ENCODE measurements at regions not wholly inside any gene's neighbourhood (a gene's known extent, or its start where the extent isn't known, plus 50 kb on each side); places are given as distances from the start of the nearest gene placed in this dataset.

DNA sequence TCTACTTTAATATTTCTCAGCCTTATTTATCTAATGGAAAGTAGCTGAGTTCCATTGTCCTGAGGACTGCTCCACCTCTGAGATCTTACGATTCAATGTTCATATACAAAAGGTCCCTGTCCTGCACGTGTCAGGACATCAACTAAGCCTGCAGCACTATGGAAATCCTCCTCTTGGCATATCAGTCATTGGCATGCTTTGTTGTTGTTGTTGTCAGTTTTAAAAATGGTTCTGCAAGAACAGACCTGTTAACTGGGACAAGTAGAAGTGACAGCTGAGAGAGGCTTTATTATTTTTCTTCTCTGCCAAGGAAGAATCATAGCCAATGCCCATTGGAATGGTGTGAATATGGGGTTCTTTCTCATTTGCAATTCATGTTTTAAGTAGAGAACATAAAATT, 450.1 kb upstream of the PKDCC start:
- H3K4me1 Mint-ChIP-seq (ENCODE audit: low read depth): no peaks in the 10 kb centered on the region
- intact Hi-C loops (cut with micrococcal nuclease): no loop called here

DNA sequence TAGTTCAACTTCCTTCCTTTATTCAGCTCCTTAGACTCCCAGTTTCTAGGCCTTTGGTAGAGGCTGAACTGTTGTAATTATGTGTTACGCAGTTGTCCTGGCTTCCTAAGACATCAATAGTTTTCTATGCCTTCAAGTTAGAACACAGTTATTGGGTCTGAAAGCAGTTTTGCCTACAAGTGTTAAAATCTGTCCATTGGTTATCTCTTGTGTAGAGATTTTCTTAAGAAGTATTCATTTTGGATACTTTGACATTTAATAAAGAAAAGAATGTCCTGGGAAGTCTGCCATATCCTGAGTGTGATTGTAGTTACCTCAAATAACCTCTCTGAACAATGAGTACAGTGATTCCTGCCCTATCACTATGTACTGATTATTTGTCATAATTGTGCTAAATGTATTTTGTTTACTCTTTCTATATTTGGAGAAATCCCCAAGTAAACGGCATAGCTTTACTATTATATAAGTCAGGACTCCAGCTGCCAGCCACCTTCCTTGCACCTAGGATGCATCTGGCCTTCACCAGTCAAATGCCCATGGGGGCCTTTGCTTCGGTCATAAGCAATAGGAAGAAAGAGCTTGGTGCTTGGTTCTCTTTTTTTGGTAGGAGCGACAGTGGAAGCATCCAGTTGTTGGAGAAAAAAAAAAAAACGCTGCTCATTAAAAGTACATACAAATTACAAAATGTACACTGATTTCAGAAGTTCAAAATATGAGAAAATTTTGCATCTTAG, 449.5 kb upstream of the PKDCC start:
- H3K27me3 Mint-ChIP-seq: no peaks in the 10 kb centered on the region
- no peaks in the 10 kb centered on the region for H3K4me1 Mint-ChIP-seq (ENCODE audit: low read depth)
- H3K4me3 Mint-ChIP-seq: no peak overlapping the region
- H3K9me3 Mint-ChIP-seq: no peaks in the 10 kb centered on the region
- no peak overlapping the region for H3K27ac Mint-ChIP-seq
- H3K36me3 Mint-ChIP-seq (ENCODE audit: low read depth): no peaks in the 10 kb centered on the region
- intact Hi-C loops (cut with micrococcal nuclease): no loop called here

More for the DNA sequence above, 450.1 kb upstream of the PKDCC start:
- H3K27me3 Mint-ChIP-seq: no peaks in the 10 kb centered on the region
- H3K27ac Mint-ChIP-seq: no peak overlapping the region
- no peaks in the 10 kb centered on the region for H3K9me3 Mint-ChIP-seq
- H3K36me3 Mint-ChIP-seq (ENCODE audit: low read depth): no peaks in the 10 kb centered on the region
- H3K4me3 Mint-ChIP-seq: no peak overlapping the region

DNA sequence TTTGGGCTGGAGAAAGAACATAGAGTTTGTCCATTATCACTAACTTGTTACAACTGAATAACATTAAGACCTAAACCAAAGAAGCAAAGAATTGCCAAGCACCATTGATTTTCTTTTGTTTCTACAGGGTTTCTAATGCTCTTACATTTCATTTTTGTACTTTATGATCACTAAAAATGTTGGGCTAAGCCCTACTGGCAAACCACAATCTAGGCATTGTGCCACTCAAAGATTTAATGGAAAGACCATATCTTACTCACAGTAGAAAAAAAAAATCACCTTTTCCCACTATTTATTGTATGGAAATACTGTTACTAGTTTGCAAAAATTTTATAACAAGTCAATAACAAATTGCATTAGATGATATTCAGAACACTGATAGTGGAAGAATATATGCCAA, 447.4 kb upstream of the PKDCC start:
- no peak overlapping the region for H3K27ac Mint-ChIP-seq
- H3K9me3 Mint-ChIP-seq: no peaks in the 10 kb centered on the region
- no peaks in the 10 kb centered on the region for H3K27me3 Mint-ChIP-seq
- no peaks in the 10 kb centered on the region for H3K36me3 Mint-ChIP-seq (ENCODE audit: low read depth)
- H3K4me1 Mint-ChIP-seq (ENCODE audit: low read depth): no peaks in the 10 kb centered on the region
- no peak overlapping the region for H3K4me3 Mint-ChIP-seq
- intact Hi-C loops (cut with micrococcal nuclease): no loop called here

DNA sequence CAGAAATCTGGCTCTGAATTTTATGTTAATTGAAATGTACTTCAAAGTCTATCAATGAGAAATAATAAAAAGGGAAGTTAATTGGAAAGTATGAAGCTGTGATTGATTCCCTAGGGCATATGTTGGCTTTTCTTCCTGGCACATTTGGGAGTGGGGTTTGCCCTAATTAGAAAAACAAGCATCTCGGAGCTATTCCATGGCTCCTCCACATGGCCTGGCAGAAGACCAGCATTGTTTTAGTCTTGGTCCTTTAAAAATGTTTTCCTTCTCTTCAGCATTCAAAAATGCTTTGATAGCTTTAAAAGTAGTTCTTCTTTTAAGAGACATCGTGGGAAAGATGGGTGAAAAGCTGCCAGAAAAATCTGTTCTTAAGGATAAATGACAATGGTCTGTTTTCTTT, 445.5 kb upstream of the PKDCC start:
- Mint-ChIP-seq H3K27me3 (no peaks in the 10 kb centered on the region), H3K36me3 (ENCODE audit: low read depth) (no peaks in the 10 kb centered on the region), H3K4me1 (ENCODE audit: low read depth) (no peaks in the 10 kb centered on the region), H3K4me3 (no peak overlapping the region), H3K27ac (no peak overlapping the region), H3K9me3 (no peaks in the 10 kb centered on the region)
- intact Hi-C loops (cut with micrococcal nuclease): no loop called here

DNA sequence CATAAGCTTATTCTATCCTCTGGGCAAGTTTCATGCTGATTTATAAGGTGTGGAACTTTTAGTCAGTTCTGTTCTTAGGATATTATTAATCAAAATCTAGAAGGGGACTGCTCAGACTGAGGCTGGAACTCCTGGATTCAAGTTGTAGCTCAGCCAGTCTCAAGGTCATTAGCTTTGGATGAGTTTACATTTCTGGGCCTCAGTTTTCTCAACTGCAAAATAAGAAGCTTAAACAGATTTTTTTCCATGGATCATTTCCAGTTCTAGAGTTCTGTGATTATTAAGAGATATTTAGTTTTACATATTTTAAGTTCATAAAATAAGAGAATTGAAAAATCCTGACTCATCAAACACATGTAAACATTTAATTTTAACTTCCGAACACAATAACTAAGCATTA, 442.5 kb upstream of the PKDCC start:
- no peaks in the 10 kb centered on the region for H3K4me1 Mint-ChIP-seq (ENCODE audit: low read depth)
- intact Hi-C loops (cut with micrococcal nuclease): no loop called here
- H3K27me3 Mint-ChIP-seq: no peaks in the 10 kb centered on the region
- H3K36me3 Mint-ChIP-seq (ENCODE audit: low read depth): no peaks in the 10 kb centered on the region
- H3K4me3 Mint-ChIP-seq: no peak overlapping the region
- H3K27ac Mint-ChIP-seq: no peak overlapping the region
- H3K9me3 Mint-ChIP-seq: no peaks in the 10 kb centered on the region

DNA sequence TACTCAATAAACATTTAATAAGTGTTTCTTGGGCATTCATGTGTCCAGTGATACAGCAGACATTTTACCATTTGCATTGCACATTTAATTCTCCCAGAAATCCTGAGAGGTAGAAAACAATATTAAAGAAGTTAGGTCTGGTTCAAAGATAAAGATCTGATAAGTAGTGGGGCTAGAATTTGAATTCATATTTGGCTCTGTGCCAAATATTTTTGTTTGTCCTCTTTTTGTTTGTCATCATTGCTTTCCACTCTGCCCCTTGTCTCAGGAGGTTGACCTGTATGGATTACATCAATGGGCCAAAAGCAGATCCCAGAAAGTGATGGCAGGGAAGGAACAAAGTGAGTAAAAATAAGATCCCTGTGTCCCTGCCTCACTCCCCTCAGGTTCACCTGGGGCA, 441.9 kb upstream of the PKDCC start:
- intact Hi-C loops (cut with micrococcal nuclease): no loop called here
- no peaks in the 10 kb centered on the region for H3K27me3 Mint-ChIP-seq
- H3K9me3 Mint-ChIP-seq: no peaks in the 10 kb centered on the region
- H3K36me3 Mint-ChIP-seq (ENCODE audit: low read depth): no peaks in the 10 kb centered on the region
- H3K4me1 Mint-ChIP-seq (ENCODE audit: low read depth): no peaks in the 10 kb centered on the region
- H3K27ac Mint-ChIP-seq: no peak overlapping the region
- H3K4me3 Mint-ChIP-seq: no peak overlapping the region

DNA sequence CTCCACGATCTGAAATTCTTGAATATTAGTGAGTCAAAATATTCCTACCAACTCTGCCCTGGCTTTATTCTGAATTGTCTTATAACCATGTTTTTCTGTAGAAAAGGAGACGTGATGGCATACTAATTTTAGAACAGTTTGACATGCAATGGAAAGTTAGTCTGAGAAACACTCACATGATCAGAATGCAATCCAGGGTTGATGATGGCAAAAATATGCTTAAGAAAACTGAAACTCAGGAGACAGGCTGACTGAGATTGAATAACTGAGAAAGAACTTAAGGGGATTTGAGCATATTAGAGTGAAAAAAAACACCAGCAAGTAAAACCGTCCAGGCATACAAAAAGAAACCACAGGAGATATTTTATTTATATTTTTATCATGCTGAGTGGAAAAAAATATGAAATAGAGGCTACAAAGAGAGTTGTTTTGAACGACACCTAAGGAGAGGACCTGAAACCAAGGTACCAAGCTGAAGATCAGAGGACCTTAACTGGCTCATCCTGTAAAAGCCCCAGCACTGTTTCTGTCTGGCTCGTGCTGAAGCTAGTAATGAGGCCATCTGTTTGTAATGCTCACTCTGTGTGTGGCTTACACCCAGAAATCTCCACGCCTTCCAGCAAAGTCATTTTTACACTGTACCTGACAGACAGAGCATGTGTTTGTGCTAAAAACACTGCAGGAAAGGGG, 437.2 kb upstream of the PKDCC start:
- no peaks in the 10 kb centered on the region for H3K27me3 Mint-ChIP-seq
- no peak overlapping the region for H3K4me3 Mint-ChIP-seq
- no peaks in the 10 kb centered on the region for H3K4me1 Mint-ChIP-seq (ENCODE audit: low read depth)
- H3K36me3 Mint-ChIP-seq (ENCODE audit: low read depth): no peaks in the 10 kb centered on the region
- intact Hi-C loops (cut with micrococcal nuclease): no loop called here
- H3K9me3 Mint-ChIP-seq: no peaks in the 10 kb centered on the region
- no peak overlapping the region for H3K27ac Mint-ChIP-seq

DNA sequence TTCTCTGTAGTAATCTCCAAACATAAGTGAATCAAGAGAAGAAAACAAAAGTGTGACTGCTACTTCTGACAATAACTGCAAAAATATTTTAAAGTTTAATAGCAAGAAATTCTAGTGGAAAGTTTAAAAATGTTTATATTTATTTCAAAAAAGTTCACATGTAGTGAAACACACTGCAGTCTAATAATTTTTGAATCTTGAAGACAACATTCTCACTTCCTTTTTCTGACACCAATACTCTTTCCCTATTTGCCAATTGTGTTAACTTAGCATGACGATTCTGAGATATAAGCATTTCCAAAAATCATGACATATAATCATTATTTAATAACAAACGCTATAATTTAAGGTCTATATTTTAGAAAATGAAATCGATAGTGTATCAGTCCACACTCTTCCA, 429.1 kb upstream of the PKDCC start:
- Mint-ChIP-seq H3K4me3 (no peak overlapping the region), H3K27me3 (no peaks in the 10 kb centered on the region), H3K27ac (no peak overlapping the region), H3K4me1 (ENCODE audit: low read depth) (no peaks in the 10 kb centered on the region), H3K9me3 (no peaks in the 10 kb centered on the region), H3K36me3 (ENCODE audit: low read depth) (no peaks in the 10 kb centered on the region)
- intact Hi-C loops (cut with micrococcal nuclease): no loop called here

DNA sequence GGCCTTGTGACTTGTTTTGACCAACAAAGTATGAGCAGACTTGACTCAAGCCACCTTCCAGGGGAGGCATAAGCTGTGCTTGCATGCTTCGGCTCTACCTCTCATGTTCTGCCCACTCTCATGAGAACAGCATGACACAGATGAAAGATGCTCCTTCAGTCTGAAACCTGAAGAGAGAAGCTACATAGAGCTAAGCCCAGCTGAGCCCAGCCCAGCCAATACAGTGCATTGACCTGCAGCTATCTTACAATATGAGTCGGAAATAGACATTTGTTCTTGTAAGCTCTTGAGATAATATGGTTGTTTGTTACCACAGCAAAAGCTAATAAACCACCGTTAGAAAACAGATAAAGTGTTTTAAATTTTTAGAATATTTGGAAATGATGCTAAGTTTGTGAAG, 426.7 kb upstream of the PKDCC start:
- intact Hi-C loops (cut with micrococcal nuclease): no loop called here
- no peaks in the 10 kb centered on the region for H3K9me3 Mint-ChIP-seq
- no peak overlapping the region for H3K4me3 Mint-ChIP-seq
- H3K36me3 Mint-ChIP-seq (ENCODE audit: low read depth): no peaks in the 10 kb centered on the region
- no peaks in the 10 kb centered on the region for H3K4me1 Mint-ChIP-seq (ENCODE audit: low read depth)
- no peak overlapping the region for H3K27ac Mint-ChIP-seq
- H3K27me3 Mint-ChIP-seq: no peaks in the 10 kb centered on the region

DNA sequence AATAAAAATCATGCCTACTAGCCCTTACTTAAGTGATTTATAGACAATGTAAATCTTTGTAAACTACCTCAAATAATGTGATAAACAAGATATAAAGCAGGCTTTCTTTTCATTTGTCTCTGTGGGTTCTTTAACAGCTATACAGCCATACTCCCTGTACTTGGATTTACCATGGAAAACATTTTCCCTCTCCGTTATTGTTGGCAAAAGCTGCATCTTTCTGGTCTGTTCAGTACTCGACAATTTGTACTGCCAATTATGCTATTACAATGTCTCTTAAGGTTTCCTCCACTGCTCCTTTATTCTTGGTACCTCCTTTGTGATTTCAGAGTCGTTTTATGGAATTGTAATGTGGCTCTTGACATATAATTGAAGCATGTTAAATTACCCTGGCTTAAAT, 426.3 kb upstream of the PKDCC start:
- Mint-ChIP-seq H3K9me3 (no peaks in the 10 kb centered on the region), H3K36me3 (ENCODE audit: low read depth) (no peaks in the 10 kb centered on the region), H3K4me3 (no peak overlapping the region), H3K4me1 (ENCODE audit: low read depth) (no peaks in the 10 kb centered on the region), H3K27me3 (no peaks in the 10 kb centered on the region), H3K27ac (no peak overlapping the region)
- intact Hi-C loops (cut with micrococcal nuclease): no loop called here

DNA sequence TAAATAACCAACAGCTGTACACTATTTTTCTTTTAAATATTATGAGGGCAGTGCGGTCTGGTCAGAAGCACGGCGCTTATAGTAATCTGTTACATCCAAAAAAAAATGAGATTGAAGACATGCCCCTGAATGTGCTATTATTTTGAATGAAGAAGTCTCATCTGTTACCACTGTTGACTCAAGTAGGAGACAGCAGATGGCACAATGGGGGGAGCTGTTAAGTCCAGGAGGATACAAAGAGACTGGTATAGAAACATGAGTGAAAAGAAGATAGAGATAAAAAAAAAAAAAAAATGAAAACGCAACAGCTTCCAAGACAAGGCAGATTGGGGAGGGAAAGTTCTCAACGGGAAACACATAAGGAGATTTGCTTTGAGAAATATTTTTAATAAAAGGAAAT, 425.5 kb upstream of the PKDCC start:
- Mint-ChIP-seq H3K27ac (no peak overlapping the region), H3K4me3 (no peak overlapping the region), H3K27me3 (no peaks in the 10 kb centered on the region), H3K36me3 (ENCODE audit: low read depth) (no peaks in the 10 kb centered on the region), H3K4me1 (ENCODE audit: low read depth) (no peaks in the 10 kb centered on the region), H3K9me3 (no peaks in the 10 kb centered on the region)
- intact Hi-C loops (cut with micrococcal nuclease): no loop called here

DNA sequence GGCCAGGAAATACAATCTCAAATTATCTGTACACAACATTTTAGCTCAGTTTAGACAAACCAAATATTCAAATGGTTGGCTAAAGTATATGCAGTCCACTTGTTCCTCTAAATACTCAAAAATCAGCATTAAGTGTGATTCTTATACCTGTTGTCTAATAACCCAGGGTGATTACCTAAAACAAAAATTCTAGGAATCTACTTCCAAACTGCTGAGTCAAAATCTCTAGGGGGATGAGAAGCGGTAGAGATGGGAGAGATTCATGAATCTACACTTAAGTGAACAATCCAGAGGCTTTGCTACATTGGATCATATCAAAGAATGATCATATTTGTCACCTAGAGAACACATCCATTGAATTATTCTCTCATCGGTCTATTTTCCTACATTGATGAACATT, 420.9 kb upstream of the PKDCC start:
- no peak overlapping the region for H3K27ac Mint-ChIP-seq
- H3K9me3 Mint-ChIP-seq: no peaks in the 10 kb centered on the region
- no peaks in the 10 kb centered on the region for H3K4me1 Mint-ChIP-seq (ENCODE audit: low read depth)
- no peaks in the 10 kb centered on the region for H3K27me3 Mint-ChIP-seq
- no peak overlapping the region for H3K4me3 Mint-ChIP-seq
- no peaks in the 10 kb centered on the region for H3K36me3 Mint-ChIP-seq (ENCODE audit: low read depth)
- intact Hi-C loops (cut with micrococcal nuclease): no loop called here

DNA sequence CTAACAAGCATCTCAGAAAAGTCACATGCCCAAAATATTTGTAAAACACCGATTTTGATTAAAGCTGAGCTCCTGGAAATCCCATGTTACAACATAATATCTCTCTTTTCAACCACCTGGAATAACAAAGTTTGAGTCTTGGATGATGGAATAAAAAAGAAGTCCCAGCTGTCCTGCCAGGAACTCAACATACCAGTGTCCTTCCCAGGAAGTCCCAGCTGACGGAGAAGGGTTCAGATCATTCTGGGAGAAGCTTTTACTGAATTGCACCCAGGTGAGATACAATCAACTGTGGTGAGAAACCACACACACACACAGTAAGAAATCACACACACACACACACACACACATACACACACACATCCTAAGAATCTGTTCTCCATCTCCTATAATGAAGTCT, 413.1 kb upstream of the PKDCC start:
- no peaks in the 10 kb centered on the region for H3K36me3 Mint-ChIP-seq (ENCODE audit: low read depth)
- intact Hi-C loops (cut with micrococcal nuclease): no loop called here
- no peaks in the 10 kb centered on the region for H3K27me3 Mint-ChIP-seq
- peaks cover 28% of the 10 kb centered on the region for H3K9me3 Mint-ChIP-seq
- no peak overlapping the region for H3K4me3 Mint-ChIP-seq
- no peaks in the 10 kb centered on the region for H3K4me1 Mint-ChIP-seq (ENCODE audit: low read depth)
- no peak overlapping the region for H3K27ac Mint-ChIP-seq

DNA sequence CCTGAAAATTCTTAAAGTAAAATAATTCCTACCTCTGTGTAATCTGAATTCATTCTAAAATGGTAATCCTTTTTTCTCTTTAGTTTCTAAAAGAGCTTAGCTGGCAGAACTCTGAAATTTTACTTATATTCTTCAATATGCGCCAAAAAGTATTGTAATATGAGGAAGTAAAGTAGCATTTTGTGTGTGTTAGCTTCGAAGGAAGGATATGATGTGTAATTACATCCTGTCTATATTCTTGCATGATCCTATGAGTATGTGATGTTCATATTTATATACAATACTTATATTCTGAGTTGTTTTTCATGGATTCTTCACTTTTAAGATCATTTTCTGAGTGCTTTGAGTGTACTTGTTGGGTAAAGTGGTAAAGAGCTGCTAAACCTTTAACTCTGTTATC, 402.9 kb upstream of the PKDCC start:
- Mint-ChIP-seq H3K4me3 (no peak overlapping the region), H3K4me1 (ENCODE audit: low read depth) (no peaks in the 10 kb centered on the region), H3K9me3 (peaks cover 18% of the 10 kb centered on the region), H3K27me3 (no peaks in the 10 kb centered on the region), H3K36me3 (ENCODE audit: low read depth) (no peaks in the 10 kb centered on the region), H3K27ac (no peak overlapping the region)
- intact Hi-C loops (cut with micrococcal nuclease): no loop called here

DNA sequence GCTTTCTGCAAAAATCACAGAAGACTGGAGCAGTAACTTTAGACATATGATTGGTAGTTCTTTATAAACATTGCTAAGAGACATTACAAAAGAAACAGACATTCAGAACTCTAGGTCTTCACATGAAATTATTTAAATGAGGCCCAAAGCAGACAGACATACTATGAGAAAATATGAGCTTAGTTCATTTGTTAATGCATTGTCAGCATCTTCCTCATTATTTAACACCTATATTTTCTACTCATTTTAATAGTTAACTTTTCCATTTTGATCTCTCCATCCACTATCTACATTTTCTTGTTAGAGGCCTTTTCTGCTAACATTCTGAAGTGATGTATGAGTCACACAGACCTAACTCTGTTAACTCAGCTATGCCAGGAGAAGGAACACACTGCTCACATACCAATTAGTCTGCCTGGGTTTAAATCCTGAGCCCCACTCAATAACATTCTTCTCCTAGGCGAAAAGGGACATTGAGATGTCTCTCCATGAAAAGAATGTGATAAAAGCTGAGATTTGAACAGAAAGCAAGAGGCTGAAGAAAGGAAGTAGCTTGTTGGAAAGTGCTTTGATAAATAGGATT, 400.3 kb upstream of the PKDCC start:
- Mint-ChIP-seq H3K27me3 (no peaks in the 10 kb centered on the region), H3K36me3 (ENCODE audit: low read depth) (no peaks in the 10 kb centered on the region), H3K9me3 (peaks cover 10% of the 10 kb centered on the region), H3K27ac (no peak overlapping the region), H3K4me1 (ENCODE audit: low read depth) (no peaks in the 10 kb centered on the region), H3K4me3 (no peak overlapping the region)
- intact Hi-C loops (cut with micrococcal nuclease): no loop called here
